ENCODE measurements at regions not wholly inside any gene's neighbourhood (a gene's known extent, or its start where the extent isn't known, plus 50 kb on each side); places are given as distances from the start of the nearest gene placed in this dataset.

DNA sequence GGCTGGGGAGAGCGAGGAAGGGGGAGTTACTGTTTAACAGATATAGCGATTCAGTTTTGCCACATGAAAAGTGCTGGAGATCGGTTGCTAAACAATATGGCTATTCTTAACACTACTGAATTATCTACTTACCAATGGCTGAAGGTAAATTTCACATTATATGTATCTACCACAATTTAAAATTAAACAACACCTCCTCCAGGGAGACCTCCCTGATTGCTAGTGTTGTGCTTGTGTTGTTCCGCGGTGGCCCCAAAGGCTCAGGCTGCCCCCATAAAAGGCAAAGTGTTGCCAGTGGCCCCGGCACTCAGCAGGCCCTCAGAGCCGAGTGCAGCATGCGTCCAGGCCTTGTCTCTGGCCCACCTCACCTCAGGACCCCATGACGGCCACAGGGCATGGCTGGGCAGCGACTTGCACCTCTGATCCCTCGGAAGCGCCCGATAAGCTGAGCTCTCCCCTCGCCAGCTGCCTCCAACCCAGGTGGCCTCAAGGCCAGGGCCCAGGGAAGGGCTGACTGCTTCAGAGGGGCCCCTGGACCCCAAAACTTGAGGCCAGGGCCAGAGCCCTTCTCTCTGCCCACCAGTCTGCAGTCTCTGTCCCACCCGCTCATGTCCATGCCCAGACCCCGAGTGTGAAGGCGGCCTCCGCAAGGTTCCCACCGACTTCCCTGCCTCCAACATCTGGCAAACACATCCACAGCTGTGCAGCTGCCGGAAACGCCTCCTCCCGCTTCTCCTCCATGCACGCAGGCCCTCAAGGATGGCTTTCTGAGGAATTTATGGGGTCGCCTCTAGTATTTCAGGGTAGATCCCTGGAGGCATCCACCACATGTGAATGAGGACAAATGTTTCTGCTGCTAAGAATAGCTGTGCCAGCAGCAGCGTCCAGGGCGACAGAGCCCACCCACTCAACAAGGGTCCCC lies 60.0 kb downstream of the NCOR2 start:
- H3K9me3 ChIP-seq (ENCODE audit: insufficient read depth, low read length): no peaks in the 10 kb centered on the region
- DNase-seq (ENCODE audit: low read depth, low spot score): no peak
- H3K9ac ChIP-seq (ENCODE audit: insufficient read length, low read depth): no peak overlapping the region
- H3K4me3 ChIP-seq (ENCODE audit: insufficient read length, low read depth): no peak overlapping the region
- no peaks in the 10 kb centered on the region for H3K27me3 ChIP-seq (ENCODE audit: insufficient read depth, insufficient read length)
- H3K4me1 ChIP-seq (ENCODE audit: insufficient read depth, insufficient read length): peaks cover 41% of the 10 kb centered on the region
- peaks cover 24% of the 10 kb centered on the region for H3K36me3 ChIP-seq (ENCODE audit: insufficient read depth, insufficient read length, low read length)
- TF ChIP-seq SUZ12 (IDR thresholded peaks at IDR 0.05; ENCODE audit: extremely low read depth, insufficient read depth, insufficient read length) (no peak), ZNF274 (IDR thresholded peaks at IDR 0.05; ENCODE audit: low read depth, low read length) (no peak), YY1 (IDR thresholded peaks at IDR 0.05; ENCODE audit: insufficient read depth, insufficient read length) (no peak)

DNA sequence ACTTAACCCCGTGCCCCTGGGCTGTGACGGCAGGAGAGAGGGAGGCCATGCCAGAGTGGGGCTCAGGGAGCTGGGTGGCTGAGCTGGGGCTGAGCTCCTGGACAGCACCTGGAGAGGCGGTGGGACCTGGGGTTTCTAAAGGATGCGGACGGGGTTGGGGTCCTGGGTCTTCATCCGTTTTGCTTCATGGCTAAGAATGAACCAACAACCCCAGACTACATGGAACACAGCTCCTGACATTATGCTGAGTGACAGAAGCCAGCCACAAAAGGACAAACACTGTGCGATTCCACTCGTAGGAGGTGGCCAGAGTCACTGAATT lies 60.6 kb downstream of the NCOR2 start:
- TF ChIP-seq YY1 (IDR thresholded peaks at IDR 0.05; ENCODE audit: insufficient read depth, insufficient read length): no peak
- no peak for TF ChIP-seq ZNF274 (IDR thresholded peaks at IDR 0.05; ENCODE audit: low read depth, low read length)
- TF ChIP-seq SUZ12 (IDR thresholded peaks at IDR 0.05; ENCODE audit: extremely low read depth, insufficient read depth, insufficient read length): no peak
- H3K27me3 ChIP-seq (ENCODE audit: insufficient read depth, insufficient read length): no peaks in the 10 kb centered on the region
- H3K4me1 ChIP-seq (ENCODE audit: insufficient read depth, insufficient read length): peaks cover 39% of the 10 kb centered on the region
- peaks cover 24% of the 10 kb centered on the region for H3K36me3 ChIP-seq (ENCODE audit: insufficient read depth, insufficient read length, low read length)
- H3K9me3 ChIP-seq (ENCODE audit: insufficient read depth, low read length): no peaks in the 10 kb centered on the region
- no peak overlapping the region for H3K4me3 ChIP-seq (ENCODE audit: insufficient read length, low read depth)
- peak overlapping the region; percentile 38 for H3K9ac ChIP-seq (ENCODE audit: insufficient read length, low read depth)
- DNase-seq (ENCODE audit: low read depth, low spot score): no peak

DNA sequence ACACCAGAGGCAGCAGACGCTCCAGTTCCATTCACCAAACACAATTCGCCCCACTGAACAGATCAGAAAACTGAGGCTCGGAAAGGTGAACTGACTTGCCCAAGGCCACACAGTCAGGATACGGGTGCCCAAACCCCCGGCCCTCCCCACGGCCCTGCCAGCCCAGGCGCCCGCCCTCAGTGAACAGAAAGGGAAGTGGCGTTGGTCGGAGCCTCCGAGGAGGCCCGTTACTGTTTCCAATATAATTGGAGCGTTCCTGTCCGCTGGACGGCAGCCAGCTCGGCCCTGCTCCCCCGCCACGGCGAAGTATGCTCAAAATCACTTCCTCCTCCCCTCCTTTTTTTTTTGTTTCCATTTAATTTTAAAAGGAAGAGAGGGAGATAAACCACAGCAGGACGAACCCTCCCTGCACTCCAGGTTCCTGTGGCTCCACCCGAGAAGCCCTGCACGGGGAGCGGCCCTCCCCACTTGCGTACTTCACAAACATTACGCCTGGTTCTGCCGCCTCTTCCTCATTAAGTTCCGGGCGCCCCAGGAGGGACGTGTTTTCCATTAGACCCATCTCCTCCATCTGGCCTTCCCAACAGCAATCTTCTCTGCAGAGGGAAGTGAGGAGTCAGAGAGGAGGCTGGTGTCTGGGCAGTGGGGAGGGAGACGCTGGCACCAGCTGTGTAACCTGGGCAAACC lies 61.1 kb downstream of the NCOR2 start:
- Histone ChIP-seq H3K36me3 (ENCODE audit: insufficient read depth, insufficient read length, low read length) (peaks cover 20% of the 10 kb centered on the region), H3K4me1 (ENCODE audit: insufficient read depth, insufficient read length) (peaks cover 41% of the 10 kb centered on the region), H3K4me3 (ENCODE audit: insufficient read length, low read depth) (no peak overlapping the region)

DNA sequence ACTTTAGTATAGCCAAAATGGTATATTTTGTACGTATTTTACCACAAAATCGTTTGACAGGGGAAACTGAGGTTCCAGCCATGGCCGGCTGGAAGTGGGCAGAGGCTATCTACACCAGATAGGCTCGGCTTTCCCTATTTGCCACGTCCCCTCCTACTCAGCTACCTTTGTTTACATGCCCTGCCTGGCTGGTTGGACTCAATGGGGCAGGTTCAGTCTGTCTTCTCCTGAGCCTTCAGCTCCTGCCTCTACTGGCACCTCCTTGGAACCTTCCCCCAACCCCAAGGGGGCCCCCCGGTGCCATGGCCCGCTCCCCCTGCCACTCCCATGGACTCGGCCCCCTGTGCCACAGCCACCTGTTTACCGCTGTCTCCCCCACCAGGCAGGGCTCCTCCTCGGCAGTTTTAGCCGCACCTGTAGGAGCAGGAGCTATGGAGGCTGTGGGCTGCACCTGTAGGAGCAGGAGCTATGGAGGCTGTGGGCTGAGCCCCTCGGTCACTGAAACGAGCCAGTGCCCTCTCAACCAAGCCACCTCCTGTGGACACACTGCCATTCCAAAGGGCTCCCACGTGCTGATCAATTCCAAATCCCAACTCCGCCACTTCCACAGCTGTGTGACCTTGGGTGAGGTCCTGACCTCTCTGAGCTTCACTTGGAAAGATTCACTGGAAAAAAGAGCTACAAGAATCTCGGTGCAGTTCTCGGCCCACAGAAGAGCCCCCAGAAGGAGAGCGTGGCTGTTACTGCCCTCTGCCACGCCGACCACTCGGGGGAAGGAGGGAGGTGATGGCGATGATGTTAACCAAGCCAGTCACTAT lies 62.2 kb downstream of the NCOR2 start:
- Histone ChIP-seq H3K27me3 (ENCODE audit: insufficient read depth, insufficient read length) (no peaks in the 10 kb centered on the region), H3K36me3 (ENCODE audit: insufficient read depth, insufficient read length, low read length) (peaks cover 11% of the 10 kb centered on the region), H3K9ac (ENCODE audit: insufficient read length, low read depth) (peak overlapping the region; percentile 42), H3K9me3 (ENCODE audit: insufficient read depth, low read length) (no peaks in the 10 kb centered on the region), H3K4me3 (ENCODE audit: insufficient read length, low read depth) (no peak overlapping the region), H3K4me1 (ENCODE audit: insufficient read depth, insufficient read length) (peaks cover 38% of the 10 kb centered on the region)
- DNase-seq (ENCODE audit: low read depth, low spot score): no peak
- TF ChIP-seq SUZ12 (IDR thresholded peaks at IDR 0.05; ENCODE audit: extremely low read depth, insufficient read depth, insufficient read length): no peak
- TF ChIP-seq YY1 (IDR thresholded peaks at IDR 0.05; ENCODE audit: insufficient read depth, insufficient read length): no peak
- no peak for TF ChIP-seq ZNF274 (IDR thresholded peaks at IDR 0.05; ENCODE audit: low read depth, low read length)

More for the DNA sequence above, 61.1 kb downstream of the NCOR2 start:
- Histone ChIP-seq H3K9ac (ENCODE audit: insufficient read length, low read depth) (peak overlapping the region; percentile 38), H3K27me3 (ENCODE audit: insufficient read depth, insufficient read length) (no peaks in the 10 kb centered on the region), H3K9me3 (ENCODE audit: insufficient read depth, low read length) (no peaks in the 10 kb centered on the region)
- DNase-seq (ENCODE audit: low read depth, low spot score): no peak
- no peak for TF ChIP-seq YY1 (IDR thresholded peaks at IDR 0.05; ENCODE audit: insufficient read depth, insufficient read length)
- TF ChIP-seq ZNF274 (IDR thresholded peaks at IDR 0.05; ENCODE audit: low read depth, low read length): no peak
- no peak for TF ChIP-seq SUZ12 (IDR thresholded peaks at IDR 0.05; ENCODE audit: extremely low read depth, insufficient read depth, insufficient read length)

DNA sequence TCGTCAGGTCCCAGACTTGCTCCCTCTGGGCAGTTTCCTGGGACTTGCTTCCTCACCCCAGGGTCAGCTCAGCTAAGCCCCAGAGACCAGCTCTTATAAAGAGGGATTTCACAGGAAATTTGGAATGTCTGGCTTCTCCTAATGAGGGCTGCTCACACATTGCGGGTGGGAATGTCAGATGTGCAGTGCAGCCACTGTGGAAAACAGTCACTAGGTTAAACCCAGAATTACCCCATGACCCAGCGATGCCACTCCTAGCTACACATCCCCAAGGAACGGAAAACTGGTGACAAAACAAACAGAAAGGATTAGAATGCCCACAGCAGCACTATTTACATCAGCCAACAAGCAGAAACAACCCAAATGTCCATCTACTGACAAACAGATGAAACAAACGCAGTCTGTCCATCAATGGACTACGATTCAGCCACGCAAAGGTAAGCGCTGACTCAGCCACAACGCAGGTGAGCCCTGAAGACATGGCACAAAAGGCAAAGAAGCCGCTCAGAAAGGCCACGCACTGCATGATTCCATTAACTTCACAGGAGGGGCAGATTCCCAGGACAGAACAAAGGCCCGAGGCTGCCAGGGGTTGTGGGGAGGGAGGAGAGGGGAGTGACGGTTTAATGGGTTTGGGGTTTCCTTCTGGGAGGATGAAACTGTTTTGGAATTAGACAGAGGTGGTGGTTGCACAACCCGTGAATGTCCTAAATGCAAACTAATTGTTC lies 63.0 kb downstream of the NCOR2 start:
- Histone ChIP-seq H3K9me3 (ENCODE audit: insufficient read depth, low read length) (no peaks in the 10 kb centered on the region), H3K9ac (ENCODE audit: insufficient read length, low read depth) (no peak overlapping the region), H3K36me3 (ENCODE audit: insufficient read depth, insufficient read length, low read length) (peaks cover 11% of the 10 kb centered on the region), H3K4me3 (ENCODE audit: insufficient read length, low read depth) (no peak overlapping the region), H3K27me3 (ENCODE audit: insufficient read depth, insufficient read length) (no peaks in the 10 kb centered on the region), H3K4me1 (ENCODE audit: insufficient read depth, insufficient read length) (peaks cover 39% of the 10 kb centered on the region)
- no peak for DNase-seq (ENCODE audit: low read depth, low spot score)
- TF ChIP-seq SUZ12 (IDR thresholded peaks at IDR 0.05; ENCODE audit: extremely low read depth, insufficient read depth, insufficient read length) (no peak), YY1 (IDR thresholded peaks at IDR 0.05; ENCODE audit: insufficient read depth, insufficient read length) (no peak), ZNF274 (IDR thresholded peaks at IDR 0.05; ENCODE audit: low read depth, low read length) (no peak)

DNA sequence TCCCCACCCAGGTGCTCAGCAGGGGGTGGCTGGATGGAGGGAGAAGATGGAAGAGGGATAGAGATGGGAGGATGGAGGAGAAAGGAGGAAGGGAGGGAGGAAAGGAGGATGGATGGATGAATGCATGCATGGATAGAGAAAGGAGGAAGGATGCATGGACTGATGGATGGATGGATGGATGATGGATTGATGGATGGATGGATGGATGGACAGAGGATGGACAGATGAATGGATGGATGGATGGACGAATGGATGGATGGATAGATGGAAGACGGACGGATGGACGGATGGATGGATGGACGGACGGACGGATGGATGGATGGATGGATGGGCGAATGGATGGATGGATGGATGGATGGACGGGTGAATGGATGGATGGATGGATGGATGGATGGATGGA lies 64.1 kb downstream of the NCOR2 start:
- Histone ChIP-seq H3K27me3 (ENCODE audit: insufficient read depth, insufficient read length) (no peaks in the 10 kb centered on the region), H3K9me3 (ENCODE audit: insufficient read depth, low read length) (no peaks in the 10 kb centered on the region), H3K4me3 (ENCODE audit: insufficient read length, low read depth) (no peak overlapping the region), H3K9ac (ENCODE audit: insufficient read length, low read depth) (no peak overlapping the region), H3K4me1 (ENCODE audit: insufficient read depth, insufficient read length) (peaks cover 37% of the 10 kb centered on the region), H3K36me3 (ENCODE audit: insufficient read depth, insufficient read length, low read length) (peaks cover 11% of the 10 kb centered on the region)
- no peak for DNase-seq (ENCODE audit: low read depth, low spot score)
- TF ChIP-seq YY1 (IDR thresholded peaks at IDR 0.05; ENCODE audit: insufficient read depth, insufficient read length): no peak
- TF ChIP-seq SUZ12 (IDR thresholded peaks at IDR 0.05; ENCODE audit: extremely low read depth, insufficient read depth, insufficient read length): no peak
- no peak for TF ChIP-seq ZNF274 (IDR thresholded peaks at IDR 0.05; ENCODE audit: low read depth, low read length)
